Sigmoid colon (tissue), 4 donors: ENCODE measurements at regions not wholly inside any gene's neighbourhood (a gene's known extent, or its start where the extent isn't known, plus 50 kb on each side); places are given as distances from the start of the nearest gene placed in this dataset.
"Not testable (repeated sequence)": the region's sequence is repeated elsewhere in the genome, so short reads cannot be mapped to it uniquely, and the experiment has no call there.

Experiments
- CTCF ChIP-seq, 4 experiments: fragments of 450-650 bp in 3 of 4; fragments of 200-600 bp in 1 of 4; IDR thresholded peaks; one replicate each; pipeline ENCODE4 v1.5.1; 2016 to 2019; ENCODE audit warnings: antibody characterized with exemption in 4 of 4, mild to moderate bottlenecking in 3 of 4, moderate library complexity in 2 of 4
- POLR2A ChIP-seq, 2 donors: fragments of 450-650 bp; IDR thresholded peaks; one replicate each; pipeline ENCODE4 v1.6.1; 2016; ENCODE audit warnings: antibody characterized with exemption in 2 of 2, mild to moderate bottlenecking in 2 of 2, moderate library complexity in 2 of 2
- POLR2AphosphoS5 ChIP-seq, 4 donors: sonication (generic); formaldehyde crosslinking; IDR thresholded peaks; one replicate each; pipeline ENCODE4 v1.6.1; 2017; ENCODE audit warnings: antibody characterized with exemption in 4 of 4

- TF ChIP-seq CTCF, POLR2A, POLR2AphosphoS5 (IDR thresholded peaks at IDR 0.05): not testable (repeated sequence)
Measured at GRCh38 chr9:97796176-97796575, 56.9 kb upstream of the FOXE1 start.
